Peyer's patch (tissue), 4 donors: ENCODE measurements at regions not wholly inside any gene's neighbourhood (a gene's known extent, or its start where the extent isn't known, plus 50 kb on each side); places are given as distances from the start of the nearest gene placed in this dataset.
"Not testable (repeated sequence)": the region's sequence is repeated elsewhere in the genome, so short reads cannot be mapped to it uniquely, and the experiment has no call there.

ENCODE experiments used
- DNase-seq, 3 donors: peaks; one replicate each; pipeline ENCODE4 v3.0.0-alpha.2; 2017 to 2019
- H3K27ac ChIP-seq, 4 donors: fragments of 200-600 bp; sonication (generic); one replicate each; pipeline ENCODE4 v1.5.1; 2016 to 2019
- H3K27me3 ChIP-seq, 2 donors: fragments of 200-600 bp; sonication (generic); one replicate each; pipeline ENCODE4 v1.5.1; 2019
- H3K36me3 ChIP-seq, 3 donors: fragments of 200-600 bp; sonication (generic); one replicate each; pipeline ENCODE4 v1.5.1; 2016 to 2019
- H3K4me1 ChIP-seq, 4 donors: fragments of 200-600 bp; sonication (generic); one replicate each; pipeline ENCODE4 v1.5.1; 2016 to 2019
- H3K4me3 ChIP-seq, 4 donors: fragments of 200-600 bp; sonication (generic); 1 replicate in 3 of 4; 2 replicates in 1 of 4; pipeline ENCODE4 v1.5.1; 2016 to 2019; ENCODE audit warnings: mild to moderate bottlenecking in 1 of 4
- H3K9me3 ChIP-seq, 4 donors: fragments of 200-600 bp; sonication (generic); one replicate each; pipeline ENCODE4 v1.5.1; 2016 to 2019; ENCODE audit warnings: mild to moderate bottlenecking in 1 of 4
- POLR2A ChIP-seq, 2 donors: fragments of 450-650 bp; IDR thresholded peaks; one replicate each; pipeline ENCODE4 v1.5.1; 2017; ENCODE audit warnings: antibody characterized with exemption in 2 of 2, mild to moderate bottlenecking in 2 of 2, moderate library complexity in 2 of 2
- TF ChIP-seq, protein P1 (sequence below), 6 experiments: fragments of 450-650 bp in 4 of 6; fragments of 200-600 bp in 2 of 6; sonication (generic) in 1 of 6; IDR thresholded peaks; one replicate each; pipeline ENCODE4 v1.5.1; 2017 to 2019; ENCODE audit warnings: antibody characterized with exemption in 6 of 6, mild to moderate bottlenecking in 3 of 6, moderate library complexity in 1 of 6

DNA sequence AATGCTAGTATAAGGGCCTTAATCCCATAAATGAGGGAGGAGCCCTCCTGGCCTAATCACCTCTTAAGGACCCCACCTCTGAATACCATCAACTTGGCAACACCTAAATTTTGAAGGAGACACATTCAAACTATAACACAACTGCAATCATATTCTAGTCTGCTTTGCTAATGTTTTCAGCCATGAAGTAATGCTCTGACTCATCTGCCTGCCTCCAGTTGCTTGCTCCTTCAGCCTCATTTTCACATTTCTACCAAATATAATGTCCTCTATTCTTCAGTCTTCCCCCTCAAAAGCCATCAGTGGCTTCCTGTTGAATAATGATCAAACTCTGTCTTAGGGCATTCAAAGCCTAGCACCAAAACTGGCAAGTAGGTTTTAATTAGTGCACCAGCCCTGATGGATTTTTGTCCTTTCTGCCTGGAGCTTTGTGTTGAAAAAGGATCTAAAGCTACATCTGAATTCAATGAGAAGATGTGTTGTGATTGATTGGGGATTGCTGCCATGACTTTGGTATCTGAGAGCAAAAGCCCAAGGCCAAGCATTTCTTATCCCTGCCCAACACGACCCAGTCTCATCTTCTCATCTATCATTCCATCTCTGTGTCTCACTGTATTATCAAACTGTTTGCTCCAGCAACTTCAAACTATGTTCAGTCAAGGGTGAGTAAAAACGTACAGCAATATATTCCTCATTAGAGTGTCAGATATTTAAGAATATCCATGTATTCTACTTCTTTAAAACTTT is 140.8 kb upstream of the ELAC2 start:
- Histone ChIP-seq H3K36me3 (no peaks in the 10 kb centered on the region), H3K9me3 (no peaks in the 10 kb centered on the region), H3K27ac (no peak overlapping the region), H3K4me3 (no peak overlapping the region), H3K27me3 (no peaks in the 10 kb centered on the region), H3K4me1 (no peaks in the 10 kb centered on the region)
- TF ChIP-seq, protein P1, sequence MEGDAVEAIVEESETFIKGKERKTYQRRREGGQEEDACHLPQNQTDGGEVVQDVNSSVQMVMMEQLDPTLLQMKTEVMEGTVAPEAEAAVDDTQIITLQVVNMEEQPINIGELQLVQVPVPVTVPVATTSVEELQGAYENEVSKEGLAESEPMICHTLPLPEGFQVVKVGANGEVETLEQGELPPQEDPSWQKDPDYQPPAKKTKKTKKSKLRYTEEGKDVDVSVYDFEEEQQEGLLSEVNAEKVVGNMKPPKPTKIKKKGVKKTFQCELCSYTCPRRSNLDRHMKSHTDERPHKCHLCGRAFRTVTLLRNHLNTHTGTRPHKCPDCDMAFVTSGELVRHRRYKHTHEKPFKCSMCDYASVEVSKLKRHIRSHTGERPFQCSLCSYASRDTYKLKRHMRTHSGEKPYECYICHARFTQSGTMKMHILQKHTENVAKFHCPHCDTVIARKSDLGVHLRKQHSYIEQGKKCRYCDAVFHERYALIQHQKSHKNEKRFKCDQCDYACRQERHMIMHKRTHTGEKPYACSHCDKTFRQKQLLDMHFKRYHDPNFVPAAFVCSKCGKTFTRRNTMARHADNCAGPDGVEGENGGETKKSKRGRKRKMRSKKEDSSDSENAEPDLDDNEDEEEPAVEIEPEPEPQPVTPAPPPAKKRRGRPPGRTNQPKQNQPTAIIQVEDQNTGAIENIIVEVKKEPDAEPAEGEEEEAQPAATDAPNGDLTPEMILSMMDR (IDR thresholded peaks at IDR 0.05): no peak
- TF ChIP-seq POLR2A (IDR thresholded peaks at IDR 0.05): no peak
- no peak for DNase-seq

DNA sequence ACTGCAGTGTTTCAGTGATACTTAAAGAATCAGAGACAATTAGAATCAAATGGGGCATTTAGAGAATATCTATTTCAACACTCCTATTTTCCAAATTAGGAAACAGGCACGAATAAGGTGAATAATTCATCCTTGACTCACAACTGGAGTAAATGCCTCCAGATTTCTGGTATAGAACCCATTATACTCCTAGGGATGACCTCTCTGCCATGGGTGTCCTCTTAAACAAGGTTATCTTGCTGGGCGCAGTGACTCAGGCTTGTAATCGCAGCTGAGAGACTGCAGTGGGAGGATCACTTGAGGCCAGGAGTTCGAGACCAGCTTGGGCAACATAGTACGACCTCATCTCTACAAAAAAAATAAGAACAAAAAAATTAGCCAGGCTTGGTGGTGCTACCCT is 139.8 kb upstream of the ELAC2 start:
- Histone ChIP-seq H3K4me1 (no peaks in the 10 kb centered on the region), H3K27ac (no peak overlapping the region), H3K9me3 (no peaks in the 10 kb centered on the region), H3K27me3 (no peaks in the 10 kb centered on the region), H3K36me3 (no peaks in the 10 kb centered on the region), H3K4me3 (no peak overlapping the region)
- TF ChIP-seq, protein P1 (IDR thresholded peaks at IDR 0.05): no peak
- TF ChIP-seq POLR2A (IDR thresholded peaks at IDR 0.05): no peak
- no peak for DNase-seq

DNA sequence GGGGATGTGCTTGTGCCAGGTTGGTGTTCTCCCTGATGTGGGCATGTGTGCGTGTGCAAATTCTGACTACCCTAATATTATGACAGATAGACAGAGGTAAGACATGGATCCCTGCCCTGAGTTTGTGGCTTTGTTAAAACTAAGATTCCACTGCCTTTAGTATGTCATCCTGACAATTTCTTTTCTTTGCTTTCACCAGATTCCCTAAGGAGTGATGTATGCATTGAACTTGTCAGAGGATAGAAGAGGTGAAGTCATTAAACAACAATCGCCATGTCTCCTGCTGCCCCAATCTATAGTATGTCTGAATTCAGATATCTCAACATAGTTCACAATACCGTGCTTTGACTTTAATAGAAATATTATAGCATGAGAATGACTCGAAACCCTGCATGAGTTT is 137.1 kb upstream of the ELAC2 start:
- H3K9me3 ChIP-seq: no peaks in the 10 kb centered on the region
- H3K36me3 ChIP-seq: no peaks in the 10 kb centered on the region
- no peak for DNase-seq
- no peaks in the 10 kb centered on the region for H3K4me1 ChIP-seq
- H3K27me3 ChIP-seq: no peaks in the 10 kb centered on the region
- no peak overlapping the region for H3K27ac ChIP-seq
- H3K4me3 ChIP-seq: no peak overlapping the region
- no peak for TF ChIP-seq POLR2A (IDR thresholded peaks at IDR 0.05)
- TF ChIP-seq, protein P1 (IDR thresholded peaks at IDR 0.05): no peak

DNA sequence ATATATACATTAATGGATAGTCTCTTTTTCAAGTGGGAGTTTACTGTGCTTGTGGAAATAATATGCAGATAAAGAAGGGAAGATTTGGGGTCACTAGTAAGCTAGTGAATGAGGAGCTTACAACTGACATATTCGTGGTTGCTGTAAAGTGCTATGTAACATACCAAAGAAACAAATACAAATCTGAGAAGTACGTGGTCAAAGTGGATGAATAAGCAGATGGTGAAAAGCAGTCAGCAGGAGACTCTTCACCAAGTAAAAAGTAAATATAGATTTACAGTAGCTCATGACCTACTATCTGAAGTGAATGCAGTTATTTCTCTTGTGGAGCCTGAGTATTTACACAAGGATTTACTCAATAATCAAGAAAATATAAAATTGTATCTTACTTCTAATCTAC is 136.6 kb upstream of the ELAC2 start:
- no peak for DNase-seq
- Histone ChIP-seq H3K27ac (no peak overlapping the region), H3K9me3 (no peaks in the 10 kb centered on the region), H3K36me3 (no peaks in the 10 kb centered on the region), H3K4me1 (no peaks in the 10 kb centered on the region), H3K4me3 (no peak overlapping the region), H3K27me3 (no peaks in the 10 kb centered on the region)
- TF ChIP-seq, protein P1 (IDR thresholded peaks at IDR 0.05): no peak

DNA sequence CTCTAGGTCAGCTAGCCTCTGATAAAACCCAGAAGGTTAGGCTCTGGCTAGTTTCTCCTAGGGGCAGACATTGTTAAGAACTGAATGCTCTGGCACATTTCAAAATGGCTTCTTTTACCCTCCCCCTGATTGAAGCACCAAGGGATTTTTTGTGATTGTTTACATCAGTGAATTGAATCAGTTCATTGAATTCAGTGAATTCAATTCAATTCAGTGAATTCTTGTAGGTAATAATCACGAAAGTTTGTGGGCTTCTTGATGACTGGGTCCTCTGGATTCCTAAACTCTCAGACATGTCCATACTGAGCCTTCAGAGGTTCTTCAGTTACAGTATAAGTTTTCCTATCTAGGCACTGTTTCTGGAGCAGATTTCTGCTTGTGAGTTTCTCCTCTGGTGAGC is 135.2 kb upstream of the ELAC2 start:
- no peaks in the 10 kb centered on the region for H3K27me3 ChIP-seq
- TF ChIP-seq, protein P1 (IDR thresholded peaks at IDR 0.05): no peak
- no peak for TF ChIP-seq POLR2A (IDR thresholded peaks at IDR 0.05)

DNA sequence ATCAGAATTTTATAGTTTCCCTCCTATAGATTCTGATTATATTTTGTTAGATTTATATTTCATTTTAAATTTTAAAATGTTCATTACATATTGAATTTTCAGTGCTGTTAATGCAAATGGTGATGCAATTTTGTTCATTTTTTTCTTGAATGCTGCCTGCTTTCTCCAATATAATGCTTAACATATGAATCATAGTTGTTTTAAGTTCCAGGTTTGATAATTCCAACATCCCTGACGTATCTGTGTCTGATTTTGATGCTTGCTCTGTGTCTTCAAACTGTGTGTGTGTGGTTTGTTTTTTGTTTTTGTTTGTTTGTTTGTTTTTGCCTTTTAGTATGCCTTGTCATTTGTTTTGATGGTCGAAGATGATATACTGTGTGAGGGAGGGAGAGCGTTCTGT is 134.7 kb upstream of the ELAC2 start:
- H3K9me3 ChIP-seq: no peaks in the 10 kb centered on the region
- no peak overlapping the region for H3K27ac ChIP-seq
- H3K36me3 ChIP-seq: no peaks in the 10 kb centered on the region
- DNase-seq: no peak
- H3K27me3 ChIP-seq: no peaks in the 10 kb centered on the region
- TF ChIP-seq, protein P1 (IDR thresholded peaks at IDR 0.05): no peak
- no peak for TF ChIP-seq POLR2A (IDR thresholded peaks at IDR 0.05)
- H3K4me1 ChIP-seq: no peaks in the 10 kb centered on the region
- H3K4me3 ChIP-seq: no peak overlapping the region

More for the DNA sequence above, 135.2 kb upstream of the ELAC2 start:
- no peak overlapping the region for H3K27ac ChIP-seq
- DNase-seq: no peak
- H3K9me3 ChIP-seq: no peaks in the 10 kb centered on the region
- no peaks in the 10 kb centered on the region for H3K36me3 ChIP-seq
- no peak overlapping the region for H3K4me3 ChIP-seq
- H3K4me1 ChIP-seq: no peaks in the 10 kb centered on the region

DNA sequence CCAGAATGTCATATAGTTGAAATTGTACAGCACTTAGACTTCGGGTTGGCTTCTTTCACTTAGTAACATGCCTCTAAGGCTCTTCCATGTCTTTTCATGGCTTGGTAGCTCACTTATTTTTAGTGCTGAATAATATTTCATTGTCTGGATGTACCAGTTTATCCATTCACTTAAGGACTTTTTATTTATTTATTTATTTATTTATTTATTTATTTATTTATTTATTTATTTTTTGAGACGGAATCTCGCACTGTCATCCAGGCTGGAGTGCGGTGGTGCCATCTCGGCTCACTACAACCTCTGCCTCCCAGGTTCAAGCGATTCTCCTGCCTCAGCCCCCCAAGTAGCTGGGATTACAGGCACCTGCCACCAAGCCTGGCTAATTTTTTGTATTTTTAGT is 132.9 kb upstream of the ELAC2 start:
- not testable (repeated sequence) for H3K36me3 ChIP-seq, H3K27ac ChIP-seq, H3K4me1 ChIP-seq, H3K27me3 ChIP-seq, H3K9me3 ChIP-seq, DNase-seq, H3K4me3 ChIP-seq
